Lower leg skin (tissue), 3 donors: ENCODE measurements at regions not wholly inside any gene's neighbourhood (a gene's known extent, or its start where the extent isn't known, plus 50 kb on each side); places are given as distances from the start of the nearest gene placed in this dataset.

ENCODE experiments used
- CTCF ChIP-seq, 3 donors: fragments of 450-650 bp; IDR thresholded peaks; one replicate each; pipeline ENCODE4 v1.5.1; 2016; ENCODE audit warnings: antibody characterized with exemption in 3 of 3, mild to moderate bottlenecking in 3 of 3, moderate library complexity in 2 of 3
- POLR2A ChIP-seq, 2 donors: fragments of 450-650 bp; IDR thresholded peaks; one replicate each; pipeline ENCODE4 v1.6.1; 2016 to 2017; ENCODE audit warnings: antibody characterized with exemption in 2 of 2, mild to moderate bottlenecking in 1 of 2, moderate library complexity in 1 of 2

GRCh38 chr12:31895449-31896150 is 63.6 kb upstream of the RESF1 start:
- TF ChIP-seq CTCF (IDR thresholded peaks at IDR 0.05) (no peak), POLR2A (IDR thresholded peaks at IDR 0.05) (no peak)
